GM18517 (cell line): ENCODE measurements at regions not wholly inside any gene's neighbourhood (a gene's known extent, or its start where the extent isn't known, plus 50 kb on each side); places are given as distances from the start of the nearest gene placed in this dataset.

Experiments
- ATAC-seq: cut with Tn5 transposase; IDR thresholded peaks from one replicate; pipeline ENCODE4 v1.9.1; 2021; ENCODE audit warnings: mild to moderate bottlenecking, moderate library complexity; ENCODE audit not compliant: unreplicated experiment

DNA sequence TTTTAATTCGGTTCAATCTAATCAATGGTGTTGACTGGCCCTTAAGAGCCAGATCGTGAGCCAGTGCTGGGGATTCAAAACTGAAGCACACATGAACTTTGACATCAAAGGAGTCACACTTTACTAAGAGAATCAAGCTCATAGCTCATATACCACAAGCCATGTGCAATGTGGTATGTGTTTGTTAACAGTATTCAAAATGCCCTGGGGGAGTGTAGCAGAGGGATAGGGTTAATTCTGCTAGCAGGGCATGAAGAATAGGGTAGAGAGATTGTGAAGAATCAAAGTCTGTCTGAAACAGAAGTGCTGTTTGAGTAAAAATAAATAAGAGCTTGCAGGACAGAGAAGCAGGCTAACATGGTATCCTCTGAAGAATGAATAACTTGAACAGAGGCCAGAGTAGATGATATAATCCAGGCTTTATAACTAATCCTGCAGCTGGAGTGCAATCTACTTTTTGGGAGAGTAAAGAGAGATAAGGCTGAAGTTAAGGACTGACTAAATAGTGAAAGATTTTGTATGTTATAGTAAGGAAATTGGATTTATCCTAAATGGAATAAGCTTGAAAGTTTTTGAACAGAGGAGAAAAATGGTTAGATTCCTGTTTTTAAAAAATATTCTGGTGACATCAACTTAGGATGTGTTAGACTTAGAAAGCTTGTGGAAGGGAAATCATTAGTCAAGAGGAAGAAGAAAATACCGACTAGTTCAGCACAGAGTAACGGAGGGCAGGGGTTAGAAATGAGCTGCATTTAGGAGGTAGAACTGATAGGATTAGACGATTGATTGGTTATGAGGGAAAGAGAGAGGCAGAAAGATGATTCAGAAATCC lies 292.0 kb downstream of the NFKBIZ start:
- no peak for ATAC-seq

DNA sequence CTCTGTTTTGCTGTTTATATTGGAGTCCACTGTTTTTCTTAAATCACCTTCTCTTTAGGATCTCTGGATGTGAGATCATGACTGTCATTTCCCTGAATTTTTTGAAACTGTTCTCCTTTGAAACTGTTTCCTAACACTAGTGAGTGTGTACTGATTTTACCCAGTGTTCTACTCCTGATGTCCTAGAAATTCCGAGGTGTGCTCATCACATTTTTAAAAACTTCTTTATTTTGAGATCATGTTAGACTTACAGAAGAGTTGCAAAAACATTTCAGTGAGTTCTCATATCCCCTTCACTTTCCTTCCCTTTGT lies 292.6 kb downstream of the NFKBIZ start:
- ATAC-seq, result no peak

GRCh38 chr3:102142379-102143060 lies 292.3 kb upstream of the ZPLD1 start:
- no peak for ATAC-seq

DNA sequence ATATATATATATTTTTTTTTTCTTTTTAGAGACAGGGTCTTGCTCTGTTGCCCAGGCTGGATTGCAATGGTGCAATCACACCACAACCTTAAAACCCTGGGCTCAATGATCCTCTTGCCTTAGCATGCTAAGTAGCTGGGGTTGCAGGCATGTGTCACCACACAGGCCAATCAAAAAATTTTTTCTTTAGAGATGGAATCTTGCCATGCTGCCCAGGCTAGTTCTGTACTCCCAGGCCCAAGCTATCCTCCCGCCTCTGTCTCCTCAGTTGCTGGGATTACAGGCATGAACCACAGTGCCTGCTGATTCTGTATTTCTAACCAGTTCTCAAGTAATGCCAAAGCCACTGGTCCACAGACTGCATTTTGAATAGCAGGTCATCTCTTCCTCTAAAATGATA lies 291.3 kb upstream of the ZPLD1 start:
- no peak for ATAC-seq

- ATAC-seq, result no peak
Measured at GRCh38 chr3:102144063-102144462, 290.8 kb upstream of the ZPLD1 start.

DNA sequence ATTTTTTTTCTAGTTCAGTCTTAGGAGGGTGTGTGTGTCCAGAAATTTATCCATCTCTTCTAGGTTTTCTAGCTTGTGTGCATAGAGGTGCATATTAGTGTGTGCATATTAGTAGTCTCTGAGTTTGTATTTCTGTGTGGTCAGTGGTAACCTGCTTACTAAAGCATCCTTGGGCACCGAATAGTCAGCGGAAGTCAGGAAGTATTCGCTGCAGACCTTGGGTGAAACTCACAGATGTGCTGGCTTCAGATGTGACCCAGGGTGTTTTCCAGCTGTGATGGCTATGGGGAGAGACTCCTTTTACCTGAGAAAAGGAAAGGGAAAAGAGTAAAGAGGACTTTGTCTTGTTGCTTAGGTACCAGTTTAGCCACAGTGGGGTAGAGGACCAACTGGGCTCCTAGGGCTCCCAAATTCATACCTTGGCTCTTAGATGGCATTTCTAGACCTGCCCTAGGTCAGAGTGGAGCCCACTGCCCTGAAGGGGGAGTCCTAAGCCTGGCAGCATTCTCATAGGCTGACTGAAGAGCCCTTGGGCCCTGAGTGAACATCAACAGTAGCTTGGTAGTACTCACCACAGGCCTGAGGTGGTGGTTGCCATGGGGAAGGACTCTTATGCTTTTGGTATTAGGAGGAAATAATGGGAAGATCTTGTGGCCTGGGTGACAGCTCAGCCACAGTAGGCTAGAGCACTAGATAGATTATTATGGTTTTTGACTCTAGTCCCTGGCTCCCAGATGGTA lies 286.0 kb upstream of the ZPLD1 start:
- no peak for ATAC-seq

DNA sequence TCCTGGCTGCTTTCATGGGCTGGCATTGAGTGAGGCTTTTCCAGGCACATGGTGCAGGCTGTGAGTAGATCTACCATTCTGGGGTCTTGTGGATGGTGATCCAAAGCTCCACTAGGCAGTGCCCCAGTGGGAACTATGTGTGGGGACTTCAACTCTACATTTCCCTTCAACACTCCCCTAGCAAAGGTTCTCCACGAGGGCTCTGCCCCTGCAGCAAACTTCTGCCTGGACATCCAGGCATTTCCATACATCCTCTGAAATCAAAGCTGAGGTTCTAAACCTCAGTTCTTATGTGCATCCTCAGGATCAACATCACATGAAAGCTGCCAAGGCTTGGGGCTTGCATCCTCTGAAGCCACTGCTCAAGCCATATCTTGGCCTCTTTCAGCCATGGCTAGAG lies 282.9 kb upstream of the ZPLD1 start:
- no peak for ATAC-seq

- ATAC-seq, result no peak
Measured at GRCh38 chr3:102156426-102156825, 278.4 kb upstream of the ZPLD1 start.

DNA sequence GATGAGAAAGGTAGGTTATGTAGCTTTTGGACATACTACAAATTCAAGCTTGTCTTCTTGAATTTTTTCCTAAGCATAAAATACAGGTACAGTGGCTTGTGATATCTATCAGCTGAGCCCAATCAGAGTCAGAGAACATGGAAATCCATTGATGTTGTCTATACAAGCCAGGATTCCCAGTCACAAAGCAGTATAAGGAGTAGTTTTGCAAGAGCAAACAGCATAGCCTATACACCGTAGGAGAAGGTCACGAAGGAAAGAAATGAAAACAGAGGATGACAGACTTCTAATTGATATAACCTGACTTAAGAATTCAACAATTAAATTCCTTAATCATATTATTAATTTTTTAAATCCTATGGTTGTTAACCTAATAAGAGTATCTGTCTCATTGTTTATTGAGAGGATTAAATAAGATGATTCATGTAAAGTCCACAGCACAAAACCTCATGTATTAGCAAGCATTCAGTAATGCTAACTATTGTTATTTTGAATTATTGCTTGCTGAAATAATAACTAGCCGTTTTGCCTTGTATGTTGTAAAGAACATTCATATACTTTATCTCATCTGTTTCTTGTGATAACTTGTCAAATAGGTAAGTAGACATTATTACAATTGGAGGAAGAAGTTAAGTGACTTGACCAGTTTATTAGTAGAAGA lies 276.6 kb upstream of the ZPLD1 start:
- ATAC-seq, result no peak

- ATAC-seq, result no peak
Measured at GRCh38 chr3:102159810-102160451, 274.9 kb upstream of the ZPLD1 start.

- no peak for ATAC-seq
Measured at GRCh38 chr3:102161384-102162006, 273.3 kb upstream of the ZPLD1 start.

DNA sequence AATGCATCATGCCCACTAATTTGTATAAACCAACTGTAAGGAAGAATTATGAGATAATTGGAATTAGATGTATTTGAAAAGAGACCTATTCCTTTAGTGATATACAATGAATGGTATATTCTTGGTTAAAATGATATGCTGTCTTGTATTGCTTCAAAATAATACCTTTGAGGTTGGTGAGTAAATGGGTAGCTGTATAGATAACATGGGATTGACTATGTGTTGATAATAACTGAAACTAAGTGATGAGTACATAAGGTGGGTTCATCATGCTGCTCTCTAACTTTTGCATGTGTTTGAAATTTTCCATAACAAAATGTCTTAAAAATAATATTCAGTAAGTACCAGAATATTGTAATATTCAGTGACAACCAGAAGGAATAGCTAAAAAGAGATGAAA lies 272.6 kb upstream of the ZPLD1 start:
- ATAC-seq, result no peak

- no peak for ATAC-seq
Measured at GRCh38 chr3:102163039-102163817, 271.6 kb upstream of the ZPLD1 start.

- no peak for ATAC-seq
Measured at GRCh38 chr3:102163818-102164154, 271.0 kb upstream of the ZPLD1 start.

DNA sequence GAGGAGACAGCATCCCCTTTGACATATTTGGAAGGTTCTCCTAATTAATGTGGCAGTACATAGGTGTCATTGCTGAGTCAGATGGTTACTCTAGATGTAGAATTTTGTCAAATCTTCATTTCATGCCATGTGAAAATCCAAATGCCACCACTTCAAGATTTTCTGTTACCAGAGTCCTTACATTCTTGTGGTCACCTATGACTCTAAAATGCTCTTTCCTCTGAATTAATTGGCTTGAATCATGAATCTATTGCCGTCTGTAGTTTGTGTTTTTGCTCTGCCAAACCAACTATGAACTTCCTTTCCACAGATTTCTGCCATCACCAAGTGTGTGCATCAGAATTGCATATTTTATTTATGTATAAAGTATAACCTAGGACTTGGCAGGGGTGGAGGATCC lies 269.4 kb upstream of the ZPLD1 start:
- ATAC-seq, result no peak

GRCh38 chr3:102169915-102170479 lies 264.8 kb upstream of the ZPLD1 start:
- ATAC-seq, result no peak

DNA sequence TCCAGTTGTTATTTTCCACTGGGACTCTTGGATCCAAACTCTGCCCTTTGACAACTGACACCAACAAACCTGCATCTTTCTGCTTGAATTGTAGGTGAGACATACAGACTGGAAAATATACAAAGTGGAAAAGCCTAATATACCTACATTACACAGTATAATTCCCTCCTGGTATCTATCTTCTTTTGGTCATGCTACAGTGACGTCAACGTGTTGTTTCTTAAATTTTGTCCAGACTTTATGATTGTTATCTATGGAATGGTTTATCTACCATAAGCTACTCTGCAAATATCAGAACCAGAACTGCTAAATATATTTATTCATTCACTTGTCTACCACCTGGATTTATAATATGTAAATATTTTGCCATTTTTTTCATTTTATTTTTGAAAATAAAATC lies 264.3 kb upstream of the ZPLD1 start:
- ATAC-seq, result no peak

DNA sequence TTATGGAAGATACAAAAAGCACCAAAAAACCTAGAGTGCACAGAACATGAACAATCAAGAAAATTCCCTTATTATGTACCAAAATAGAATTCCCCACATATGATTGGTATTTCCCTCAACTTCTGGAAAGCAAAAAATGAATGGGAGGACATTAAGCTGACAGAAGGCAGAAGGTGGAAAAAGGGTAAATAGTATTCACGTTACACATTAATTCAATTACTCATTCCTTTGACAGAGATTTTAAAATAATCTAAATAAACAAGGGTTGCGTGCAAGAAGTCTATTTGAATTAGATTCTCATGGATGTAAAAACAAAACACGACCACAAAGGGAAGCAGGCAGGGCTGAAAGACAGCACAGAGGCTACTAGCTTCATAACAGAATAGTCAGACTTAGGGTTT lies 260.5 kb upstream of the ZPLD1 start:
- no peak for ATAC-seq

DNA sequence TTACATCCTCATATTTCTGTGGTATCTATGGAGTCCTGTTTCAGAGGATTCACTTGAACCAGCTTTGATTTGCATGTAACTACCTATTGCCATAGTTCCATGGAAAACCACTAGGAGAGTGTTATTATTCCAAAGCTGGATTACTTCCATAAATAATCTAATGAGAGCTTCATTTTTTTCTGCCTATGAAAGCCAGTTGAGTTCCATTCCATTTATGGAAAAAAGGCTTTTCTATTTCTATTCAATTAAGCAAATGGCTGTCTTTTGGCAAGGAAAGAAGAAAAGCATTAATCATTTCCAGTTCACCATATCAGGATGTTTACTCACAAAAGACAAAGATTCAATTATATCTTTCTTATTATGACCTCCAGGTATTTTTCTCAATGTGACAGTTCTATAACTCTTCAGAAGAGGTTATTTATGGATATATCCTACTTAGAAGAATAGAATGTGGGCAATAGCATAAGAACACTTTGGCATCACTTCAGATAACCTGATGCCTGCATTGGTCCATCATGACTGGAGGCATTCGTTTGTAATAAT lies 259.9 kb upstream of the ZPLD1 start:
- no peak for ATAC-seq
